Mesothelial cell of epicardium (in vitro differentiated cells): ENCODE measurements at regions not wholly inside any gene's neighbourhood (a gene's known extent, or its start where the extent isn't known, plus 50 kb on each side); places are given as distances from the start of the nearest gene placed in this dataset.

Experiments
- DNase-seq, 2 experiments: peaks; one replicate each; pipeline ENCODE4 v3.0.0; 2021; ENCODE audit warnings: low spot score in 2 of 2; ENCODE audit not compliant: unreplicated experiment in 2 of 2
- H3K27ac Mint-ChIP-seq: 2 replicates; pipeline ENCODE4 v1.8.0; 2021; ENCODE audit warnings: mixed read lengths
- H3K27me3 Mint-ChIP-seq: 2 replicates; pipeline ENCODE4 v1.8.0; 2021; ENCODE audit warnings: low read depth, mixed read lengths
- H3K36me3 Mint-ChIP-seq: 2 replicates; pipeline ENCODE4 v1.8.0; 2021; ENCODE audit warnings: mixed read lengths
- H3K4me1 Mint-ChIP-seq: 2 replicates; pipeline ENCODE4 v1.8.0; 2021; ENCODE audit warnings: mixed read lengths
- H3K4me3 Mint-ChIP-seq: 2 replicates; pipeline ENCODE4 v1.8.0; 2021; ENCODE audit warnings: mild to moderate bottlenecking, moderate library complexity, mixed read lengths
- H3K9me3 Mint-ChIP-seq: 2 replicates; pipeline ENCODE4 v1.8.0; 2021; ENCODE audit warnings: mixed read lengths
- TF ChIP-seq, protein P1 (sequence below): fragments of 200-600 bp; sonication (generic); IDR thresholded peaks from one replicate; pipeline ENCODE4 v1.5.0; 2021; ENCODE audit warnings: antibody characterized with exemption; ENCODE audit not compliant: unreplicated experiment

DNA sequence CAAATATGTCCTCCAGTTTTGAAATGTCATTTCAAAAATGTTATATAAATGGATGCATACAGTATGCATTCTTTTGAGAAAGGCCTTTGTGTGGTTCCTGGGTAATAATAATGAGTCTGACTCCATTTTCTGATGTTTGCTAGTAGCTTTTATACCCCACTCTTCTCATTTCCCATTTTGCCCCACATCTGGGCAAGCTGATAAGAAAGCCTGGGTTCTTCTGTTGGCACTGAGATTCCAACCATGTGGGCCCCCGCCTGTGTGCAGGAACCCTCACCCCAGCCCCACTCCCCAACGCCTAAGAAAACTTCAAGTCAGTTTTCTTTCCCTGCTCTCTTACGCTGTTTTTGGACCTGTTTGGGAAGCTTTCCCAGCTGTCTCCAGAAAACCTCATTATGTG lies 89.4 kb downstream of the SNX18 start:
- no peaks in the 10 kb centered on the region for H3K36me3 Mint-ChIP-seq
- TF ChIP-seq, protein P1, sequence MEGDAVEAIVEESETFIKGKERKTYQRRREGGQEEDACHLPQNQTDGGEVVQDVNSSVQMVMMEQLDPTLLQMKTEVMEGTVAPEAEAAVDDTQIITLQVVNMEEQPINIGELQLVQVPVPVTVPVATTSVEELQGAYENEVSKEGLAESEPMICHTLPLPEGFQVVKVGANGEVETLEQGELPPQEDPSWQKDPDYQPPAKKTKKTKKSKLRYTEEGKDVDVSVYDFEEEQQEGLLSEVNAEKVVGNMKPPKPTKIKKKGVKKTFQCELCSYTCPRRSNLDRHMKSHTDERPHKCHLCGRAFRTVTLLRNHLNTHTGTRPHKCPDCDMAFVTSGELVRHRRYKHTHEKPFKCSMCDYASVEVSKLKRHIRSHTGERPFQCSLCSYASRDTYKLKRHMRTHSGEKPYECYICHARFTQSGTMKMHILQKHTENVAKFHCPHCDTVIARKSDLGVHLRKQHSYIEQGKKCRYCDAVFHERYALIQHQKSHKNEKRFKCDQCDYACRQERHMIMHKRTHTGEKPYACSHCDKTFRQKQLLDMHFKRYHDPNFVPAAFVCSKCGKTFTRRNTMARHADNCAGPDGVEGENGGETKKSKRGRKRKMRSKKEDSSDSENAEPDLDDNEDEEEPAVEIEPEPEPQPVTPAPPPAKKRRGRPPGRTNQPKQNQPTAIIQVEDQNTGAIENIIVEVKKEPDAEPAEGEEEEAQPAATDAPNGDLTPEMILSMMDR = no peak
- H3K4me3 Mint-ChIP-seq = no peak overlapping the region
- no peak for DNase-seq
- no peaks in the 10 kb centered on the region for H3K27me3 Mint-ChIP-seq
- H3K27ac Mint-ChIP-seq = no peak overlapping the region
- H3K4me1 Mint-ChIP-seq = no peaks in the 10 kb centered on the region
- peaks cover 8% of the 10 kb centered on the region for H3K9me3 Mint-ChIP-seq

DNA sequence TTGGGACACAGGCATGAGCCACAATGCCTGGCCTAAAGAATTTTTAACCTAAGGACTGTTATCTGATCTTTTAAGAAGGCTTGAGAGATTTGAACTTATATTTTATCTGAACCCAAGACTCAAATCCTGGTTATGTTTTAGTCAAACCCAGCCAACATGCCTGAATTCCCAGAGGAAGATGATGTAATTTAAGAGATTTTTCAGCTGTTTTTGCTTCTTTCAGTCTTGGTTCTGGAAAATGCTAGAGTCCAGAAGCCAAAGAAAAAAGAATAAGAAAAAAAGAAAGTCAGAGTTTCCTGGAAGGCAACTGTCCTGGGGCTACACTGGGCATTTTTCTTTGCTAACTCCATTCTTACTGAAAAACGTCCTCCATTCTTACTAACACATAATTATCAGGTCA lies 85.8 kb downstream of the SNX18 start:
- TF ChIP-seq, protein P1 = no peak
- Mint-ChIP-seq H3K27me3 (no peaks in the 10 kb centered on the region), H3K4me3 (no peak overlapping the region), H3K4me1 (no peaks in the 10 kb centered on the region), H3K9me3 (peaks cover 15% of the 10 kb centered on the region), H3K36me3 (no peaks in the 10 kb centered on the region), H3K27ac (no peak overlapping the region)
- DNase-seq = no peak

DNA sequence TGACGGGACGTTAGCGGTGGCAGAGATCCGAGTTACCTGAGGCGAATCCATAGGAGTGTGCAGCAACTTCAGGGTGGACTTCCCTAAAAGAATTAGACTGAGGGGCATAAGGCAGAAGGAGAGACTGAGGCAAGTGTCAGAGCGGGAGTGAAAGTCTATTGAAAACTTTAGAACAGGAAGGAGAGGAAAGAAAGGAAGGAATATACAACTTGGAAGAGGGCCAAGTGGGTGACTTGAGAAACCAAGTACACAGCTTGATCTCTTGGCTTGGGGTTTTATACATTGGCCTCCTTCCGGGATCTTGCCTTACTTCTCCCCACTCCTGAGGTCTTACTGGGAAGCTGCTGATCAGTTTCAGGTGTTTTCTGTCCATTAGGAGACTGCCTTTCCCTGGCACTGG lies 84.9 kb downstream of the SNX18 start:
- H3K9me3 Mint-ChIP-seq = peaks cover 24% of the 10 kb centered on the region
- TF ChIP-seq, protein P1 = no peak
- no peaks in the 10 kb centered on the region for H3K27me3 Mint-ChIP-seq
- no peaks in the 10 kb centered on the region for H3K36me3 Mint-ChIP-seq
- no peaks in the 10 kb centered on the region for H3K4me1 Mint-ChIP-seq
- H3K4me3 Mint-ChIP-seq = no peak overlapping the region
- H3K27ac Mint-ChIP-seq = no peak overlapping the region
- no peak for DNase-seq

GRCh38 chr5:54601411-54602230 lies 84.1 kb downstream of the SNX18 start:
- Mint-ChIP-seq H3K36me3 (peaks cover 3% of the 10 kb centered on the region), H3K27me3 (no peaks in the 10 kb centered on the region), H3K9me3 (peaks cover 33% of the 10 kb centered on the region), H3K27ac (no peak overlapping the region), H3K4me1 (no peaks in the 10 kb centered on the region), H3K4me3 (no peak overlapping the region)
- TF ChIP-seq, protein P1 = no peak
- DNase-seq = no peak
